Lung microvascular endothelial cell (primary cell): ENCODE measurements at regions not wholly inside any gene's neighbourhood (a gene's known extent, or its start where the extent isn't known, plus 50 kb on each side); places are given as distances from the start of the nearest gene placed in this dataset.
A peak's percentile ranks its signal among the peaks of the same experiment; 100 is the strongest.
"Not testable (repeated sequence)": the region's sequence is repeated elsewhere in the genome, so short reads cannot be mapped to it uniquely, and the experiment has no call there.

Source experiments
- DNase-seq, 2 donors: peaks; one replicate each; pipeline versions ENCODE4 v3.0.0 to v3.0.0-alpha.2; 2010; ENCODE audit warnings: low read depth in 2 of 2

DNA sequence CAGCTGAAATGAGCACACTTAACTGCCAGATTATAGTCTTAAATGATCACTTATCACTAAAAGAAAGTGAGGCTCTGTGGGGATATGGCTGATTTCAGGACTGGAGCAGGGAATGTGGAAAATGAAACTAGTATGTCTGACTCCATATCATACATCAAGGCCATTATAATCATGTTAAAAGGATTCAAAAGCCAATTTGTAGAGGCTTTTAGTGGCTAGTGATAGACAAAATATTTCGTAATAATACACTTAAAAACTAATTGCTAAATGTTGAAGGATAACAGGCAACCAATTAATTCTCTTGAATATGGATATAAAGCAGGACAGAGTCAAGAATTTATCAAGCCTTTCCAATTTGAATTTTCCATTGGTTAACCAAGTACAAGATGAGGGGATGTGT is 358.1 kb upstream of the NDST3 start:
- no peak for DNase-seq

DNA sequence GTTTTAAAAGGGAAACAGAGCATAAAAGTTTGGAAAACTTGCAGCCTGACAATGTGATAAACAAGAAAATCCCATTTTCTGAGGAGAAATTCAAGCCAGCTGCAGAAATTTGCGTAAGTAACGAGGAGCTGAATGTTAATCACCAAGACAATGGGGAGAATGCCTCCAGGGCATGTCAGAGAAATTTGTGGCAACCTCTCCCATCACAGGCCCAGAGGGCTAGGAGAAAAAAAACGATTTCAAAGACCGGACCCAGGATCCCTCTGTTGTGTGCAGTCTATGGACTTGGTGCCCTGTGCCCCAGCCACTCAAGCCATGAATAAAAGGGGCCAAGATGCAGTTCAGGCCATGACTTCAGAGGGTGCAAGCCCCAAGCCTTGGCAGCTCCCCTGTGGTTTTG is 355.4 kb upstream of the NDST3 start:
- no peak for DNase-seq

DNA sequence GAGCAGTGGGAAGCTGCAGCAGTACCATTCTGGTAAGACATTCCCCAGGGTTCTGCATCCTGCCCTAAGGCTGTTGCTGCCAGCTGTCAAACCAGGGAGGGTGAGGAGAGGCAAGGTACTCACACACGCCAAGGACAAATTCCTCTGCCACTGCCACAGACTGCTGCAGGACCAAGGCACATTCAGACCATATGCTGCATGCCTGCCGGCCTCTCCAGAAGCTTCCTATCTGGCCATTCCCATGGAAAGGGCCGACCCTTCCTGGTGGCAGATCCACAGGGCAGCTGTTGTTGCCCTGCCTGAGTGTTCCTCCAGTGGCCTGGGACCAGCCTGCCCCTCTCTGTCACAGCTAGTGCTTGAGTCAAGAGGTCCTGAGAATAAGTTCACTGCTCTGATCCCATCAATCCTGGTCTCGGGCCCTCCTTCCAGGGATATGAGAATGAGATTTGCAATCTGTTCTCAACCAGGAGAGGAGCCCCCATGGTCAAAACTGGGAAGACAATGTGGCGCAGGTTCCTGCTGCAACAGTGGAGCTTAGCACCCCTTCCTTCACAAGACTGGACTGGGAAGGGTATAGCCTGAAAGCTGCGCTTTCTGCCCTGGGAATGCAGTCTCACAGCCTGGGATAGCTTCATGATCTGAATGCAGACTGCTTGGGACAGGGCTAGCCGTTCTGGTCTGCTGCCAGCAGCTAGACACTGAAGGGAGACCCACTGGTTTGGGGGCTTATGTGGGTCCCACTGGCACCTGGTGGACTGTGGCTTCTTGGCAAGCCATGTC is 342.5 kb upstream of the NDST3 start:
- DNase-seq, result no peak

DNA sequence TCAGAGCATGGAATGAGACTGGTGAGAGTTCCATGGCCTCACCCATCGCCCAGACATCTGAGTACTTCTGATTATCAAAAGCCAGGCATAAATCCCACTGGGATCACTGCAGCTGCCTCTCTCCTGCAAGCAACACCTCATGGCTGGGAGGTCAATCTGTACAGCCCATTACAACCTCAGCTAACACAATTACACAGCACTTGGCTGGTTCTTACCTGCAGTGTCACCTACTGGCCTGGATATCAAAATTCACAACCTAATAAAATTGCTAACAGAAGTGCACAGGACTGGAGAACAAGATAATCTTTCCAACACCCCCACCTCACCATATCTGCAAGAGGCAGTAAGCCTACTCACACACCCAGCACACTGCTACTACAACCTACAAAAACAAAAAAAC is 341.7 kb upstream of the NDST3 start:
- DNase-seq, result no peak

DNA sequence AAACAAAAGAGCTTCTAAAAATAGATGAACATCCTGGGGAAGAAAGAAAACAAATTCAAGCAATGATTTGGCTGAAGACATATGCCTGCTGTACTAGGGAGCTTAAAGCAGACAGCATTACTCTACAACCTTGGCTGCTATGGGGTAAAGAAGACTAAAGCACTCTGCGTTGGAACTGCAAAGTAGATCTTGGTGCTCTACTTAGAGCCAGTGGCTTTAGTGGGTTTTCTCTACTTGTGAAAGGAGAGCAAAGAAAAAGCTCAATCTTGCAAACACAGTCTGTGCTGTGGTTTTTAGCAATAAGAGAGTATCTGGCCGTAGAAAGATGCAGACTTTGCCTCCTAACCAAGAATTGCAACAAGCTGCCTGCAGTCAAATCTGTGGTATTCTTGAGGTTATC is 334.7 kb upstream of the NDST3 start:
- no peak for DNase-seq

DNA sequence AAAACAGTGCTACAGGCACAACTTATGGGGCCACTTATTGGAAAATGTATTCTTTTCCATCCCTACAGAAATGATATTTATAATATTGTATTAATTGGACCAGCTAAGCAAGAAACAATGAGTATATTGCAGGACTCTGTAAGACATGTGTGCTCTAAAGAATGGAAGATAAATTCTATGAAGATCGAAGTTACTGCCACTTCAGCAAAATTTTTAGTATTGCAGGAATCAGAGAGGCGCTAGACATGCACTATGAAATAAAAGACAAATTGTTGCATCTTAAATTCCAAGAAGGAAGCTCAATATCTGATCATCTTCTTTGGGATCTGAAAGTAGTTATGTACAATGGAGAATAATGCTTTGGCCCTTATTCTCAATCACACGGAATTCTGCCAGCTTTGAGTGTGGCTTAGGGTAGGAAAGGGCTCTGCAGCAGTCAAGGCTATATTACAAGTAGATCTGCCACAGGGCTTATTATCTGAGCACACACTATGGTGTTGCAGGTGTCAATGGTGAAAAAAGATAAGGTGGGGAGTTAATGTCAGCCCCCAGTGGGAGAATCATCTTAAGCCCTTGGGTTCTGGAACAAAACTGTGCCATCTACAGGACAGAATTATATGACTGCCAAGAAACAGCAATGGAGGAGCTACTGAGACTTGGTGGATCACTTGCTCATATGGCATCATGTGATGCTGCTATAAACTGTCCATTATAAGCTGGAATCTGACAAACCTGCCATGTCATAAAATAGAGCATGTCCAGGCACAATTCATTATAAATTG is 334.0 kb upstream of the NDST3 start:
- DNase-seq, result peak in 1 of 2 donors; percentile 4

DNA sequence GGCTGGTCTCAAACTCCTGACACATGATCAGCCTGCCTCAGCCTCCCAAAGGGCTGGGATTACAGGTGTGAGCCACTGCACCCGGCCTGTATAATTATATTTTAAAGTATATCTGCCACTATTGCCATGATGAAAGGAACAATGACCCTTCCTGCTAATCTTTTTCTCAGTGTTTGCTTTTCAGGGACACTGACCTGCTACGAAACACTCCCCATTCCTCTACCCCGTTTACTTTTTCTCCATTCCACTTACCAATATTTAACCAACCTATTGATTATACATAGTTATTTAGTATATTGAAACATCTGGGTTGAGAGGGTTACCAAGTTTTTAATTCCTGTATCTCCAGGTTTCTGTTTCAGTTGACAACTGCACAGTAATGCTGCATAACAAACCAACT is 331.9 kb upstream of the NDST3 start:
- no peak for DNase-seq

DNA sequence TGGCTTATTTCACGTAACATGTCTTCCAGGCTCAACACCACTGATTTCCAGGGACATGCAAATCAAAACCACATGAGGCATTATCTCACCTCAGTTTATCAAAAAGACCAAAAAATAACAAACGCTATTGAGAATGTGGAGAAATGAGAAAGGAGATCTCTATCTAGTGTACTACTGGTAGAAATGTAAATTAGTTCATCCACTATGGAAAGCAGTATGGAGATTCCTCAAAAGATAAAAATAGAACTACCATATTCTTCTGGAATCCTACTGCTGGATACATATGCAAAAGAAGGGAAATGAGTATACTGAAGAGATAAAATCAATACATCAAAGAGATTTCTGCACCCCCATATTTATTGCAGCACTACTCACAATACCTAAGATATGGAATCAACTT is 329.6 kb upstream of the NDST3 start:
- DNase-seq, result no peak

DNA sequence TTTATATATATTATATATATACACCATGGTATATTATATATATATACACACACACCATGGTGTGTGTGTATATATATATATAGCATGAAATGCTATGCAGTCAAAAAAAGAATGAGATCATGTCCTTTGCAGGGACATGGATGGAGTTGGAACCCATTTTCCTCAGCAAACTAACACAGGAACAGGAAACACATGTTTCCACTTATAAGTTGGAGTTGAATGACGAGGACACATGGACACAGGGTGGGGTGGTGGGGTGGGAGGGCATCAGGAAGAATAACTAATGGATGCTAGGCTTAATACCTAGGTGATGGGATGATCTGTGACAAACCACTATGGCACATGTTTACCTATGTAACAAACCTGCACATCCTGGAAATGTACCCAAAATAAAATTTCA is 293.6 kb upstream of the NDST3 start:
- peak in 1 of 2 donors; percentile 7 for DNase-seq

DNA sequence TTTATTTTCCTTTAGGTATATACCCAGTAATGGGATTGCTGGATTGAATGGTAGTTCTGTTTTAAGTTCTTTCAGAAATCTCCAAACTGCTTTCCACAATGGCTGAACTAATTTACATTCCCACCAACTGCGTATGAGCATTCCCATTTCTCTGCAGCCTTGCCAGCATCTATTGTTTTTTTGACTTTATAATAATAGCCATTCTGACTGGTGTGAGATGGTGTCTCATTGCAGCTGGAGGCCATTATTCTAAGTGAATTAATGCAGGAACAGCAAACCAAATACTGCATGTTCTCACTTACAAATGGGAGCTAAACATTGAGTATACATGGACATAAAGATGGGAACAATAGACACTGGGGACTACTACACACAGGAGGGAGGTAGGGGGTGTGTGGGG is 288.9 kb upstream of the NDST3 start:
- DNase-seq, result not testable (repeated sequence)

DNA sequence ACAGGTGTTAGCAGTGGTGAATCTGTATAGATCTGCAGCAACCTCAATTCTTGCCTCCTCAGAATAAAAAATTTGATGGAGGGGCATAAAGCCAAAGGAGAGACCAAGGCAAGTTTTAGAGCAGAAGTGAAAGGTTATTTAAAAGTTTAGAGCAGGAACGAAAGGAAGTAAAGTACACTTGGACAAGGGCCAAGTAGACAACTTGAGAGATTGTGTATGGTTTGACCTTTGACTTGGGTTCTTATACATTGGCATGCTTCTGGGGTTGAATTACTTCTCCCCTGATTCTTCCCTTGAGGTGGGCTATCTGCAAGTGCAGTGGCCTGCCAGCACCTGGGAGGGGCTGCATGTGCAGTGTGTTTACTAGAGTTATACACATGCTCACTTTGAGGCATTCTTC is 278.8 kb upstream of the NDST3 start:
- no peak for DNase-seq

DNA sequence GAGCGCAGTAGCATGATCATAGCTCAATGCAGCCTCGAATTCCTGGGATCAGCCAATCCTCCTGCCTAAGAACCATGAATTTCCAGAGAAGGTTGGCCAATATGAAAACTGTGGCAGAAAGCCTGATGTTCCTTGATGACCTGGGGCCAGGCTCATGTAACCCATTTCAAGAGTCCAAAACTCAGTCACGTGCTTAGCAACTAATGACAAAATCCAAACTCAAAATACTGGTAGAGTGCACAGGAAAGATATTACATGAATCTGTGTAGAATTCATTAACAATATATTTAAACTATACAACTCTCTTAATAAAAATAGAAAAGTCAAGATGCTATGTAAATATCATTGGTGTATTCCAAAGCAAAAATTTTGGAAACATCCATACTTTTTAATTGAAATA is 265.7 kb upstream of the NDST3 start:
- no peak for DNase-seq

DNA sequence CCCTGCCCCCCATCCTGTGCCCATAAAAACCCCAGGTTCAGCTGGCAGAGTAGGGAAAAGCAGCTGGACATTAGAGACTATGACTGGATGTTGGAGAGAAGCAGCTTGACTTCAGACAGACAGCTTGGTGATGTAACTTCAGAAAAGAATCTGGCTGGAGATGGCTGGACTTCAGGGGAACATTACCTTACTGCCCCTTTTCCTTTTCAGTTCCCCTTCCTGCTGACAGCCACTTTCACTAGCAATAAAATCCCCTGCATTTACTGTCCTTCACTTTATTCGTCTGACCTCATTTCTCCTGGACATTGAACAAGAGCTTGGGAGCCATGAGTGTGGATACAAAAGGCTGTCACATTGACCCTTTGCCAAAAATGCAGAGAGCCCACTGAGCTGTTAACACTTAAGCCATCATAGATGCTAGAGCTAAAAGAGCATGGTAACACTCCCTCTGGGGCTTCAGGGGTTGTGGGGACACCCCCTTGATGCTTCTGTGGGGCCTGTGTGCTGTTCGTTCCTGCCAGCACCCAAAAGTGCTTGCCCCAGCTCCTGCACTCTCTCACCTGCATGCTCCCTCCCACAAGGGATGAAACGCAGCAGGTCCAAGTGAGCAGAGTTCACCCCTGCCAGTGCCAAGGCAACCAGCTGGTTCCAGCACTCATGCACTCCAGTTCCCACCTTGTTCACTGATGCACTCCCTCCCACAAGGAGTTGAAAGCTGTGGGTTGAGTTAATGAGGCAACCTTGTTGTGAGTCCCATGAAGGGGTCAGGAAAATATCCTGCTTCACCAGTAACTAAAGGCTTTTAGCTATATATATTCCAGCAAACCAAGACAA is 263.8 kb upstream of the NDST3 start:
- DNase-seq, result no peak

DNA sequence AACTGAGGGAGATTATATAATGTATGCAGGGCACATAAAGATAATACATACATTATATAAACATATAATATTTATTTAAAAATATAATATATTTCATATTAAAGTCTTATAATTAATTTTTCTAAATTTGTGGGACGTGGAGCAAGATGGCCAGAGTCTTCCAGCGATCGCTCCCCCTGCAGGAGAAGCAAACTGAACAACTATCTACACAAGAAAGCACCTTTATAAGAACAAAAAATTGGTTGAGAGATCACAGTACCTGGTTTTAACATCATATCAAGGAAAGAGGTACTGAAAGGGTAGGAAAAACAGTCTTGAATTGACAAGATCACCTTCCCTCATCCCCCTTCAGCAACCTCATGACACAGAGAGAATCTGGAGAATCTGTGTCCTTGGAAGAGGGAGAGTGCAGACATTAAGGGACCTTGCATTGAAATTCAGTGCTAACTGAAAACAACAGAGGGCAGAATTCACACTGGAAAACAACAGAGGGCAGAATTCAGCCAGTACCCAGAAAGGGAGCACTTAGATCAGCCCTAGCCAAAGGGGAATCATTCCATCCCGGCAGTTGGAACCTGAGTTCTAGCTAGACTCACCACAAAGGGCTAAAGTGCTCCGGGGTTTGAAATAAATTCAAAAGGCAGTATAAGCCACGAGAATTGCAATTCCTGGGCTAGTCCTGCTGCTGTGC is 262.5 kb upstream of the NDST3 start:
- no peak for DNase-seq

DNA sequence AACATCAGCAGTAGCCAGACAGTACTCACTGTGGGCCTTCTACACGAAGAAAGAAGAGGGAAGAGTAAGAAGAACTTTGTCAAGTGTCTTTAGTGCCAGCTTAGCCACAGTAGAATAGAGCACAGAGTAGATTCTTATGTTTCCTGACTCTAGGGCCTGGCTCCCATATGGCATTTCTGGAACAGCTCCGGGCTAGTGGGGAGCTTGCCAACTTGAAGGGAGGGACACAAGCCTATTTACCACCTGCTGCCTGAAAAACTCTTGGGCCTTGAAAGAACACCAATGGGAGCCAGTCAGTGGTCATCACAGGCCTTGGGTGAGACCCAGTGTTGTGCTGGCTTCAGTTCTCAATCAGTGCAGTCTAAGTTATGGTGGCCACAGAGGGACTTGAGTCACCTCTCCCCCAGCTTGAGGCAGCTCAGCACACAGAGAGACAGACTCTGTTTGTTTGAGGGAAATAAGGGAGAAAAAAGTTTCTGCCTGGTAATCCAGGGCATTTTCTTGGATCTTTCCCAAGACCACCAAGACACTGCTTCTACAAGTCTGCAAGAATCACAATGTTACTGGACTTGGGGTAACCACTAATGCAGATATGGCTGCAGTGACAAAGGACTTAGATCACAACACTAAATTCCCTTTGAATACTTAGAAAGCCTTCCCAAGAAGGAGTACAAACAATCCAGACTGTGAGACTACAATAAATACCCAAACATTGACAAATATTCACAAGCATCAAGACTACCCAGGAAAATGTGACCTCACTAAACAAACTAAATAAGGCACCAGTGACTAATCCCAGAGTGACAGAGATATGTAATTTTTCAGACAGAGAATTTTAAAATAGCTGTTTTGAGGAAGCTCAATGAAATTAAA is 261.0 kb upstream of the NDST3 start:
- no peak for DNase-seq

DNA sequence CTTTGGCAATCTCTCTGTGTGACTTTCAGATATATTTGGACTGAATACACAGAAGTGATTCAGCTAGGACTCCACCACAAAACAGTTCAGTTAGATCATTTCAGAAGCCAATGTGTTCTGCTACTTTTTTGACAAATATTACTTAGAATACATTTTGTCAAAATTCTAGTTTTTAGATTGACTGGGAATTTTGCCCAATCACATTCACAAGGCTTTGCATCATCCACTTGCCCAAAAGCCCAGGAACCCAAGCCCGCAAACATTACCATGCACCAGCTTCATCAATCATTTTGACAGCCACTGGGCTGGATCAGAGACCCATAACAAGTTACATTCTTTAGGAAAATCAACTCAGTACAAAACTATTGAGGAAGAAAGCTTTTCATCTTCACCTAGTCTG is 256.6 kb upstream of the NDST3 start:
- no peak for DNase-seq

DNA sequence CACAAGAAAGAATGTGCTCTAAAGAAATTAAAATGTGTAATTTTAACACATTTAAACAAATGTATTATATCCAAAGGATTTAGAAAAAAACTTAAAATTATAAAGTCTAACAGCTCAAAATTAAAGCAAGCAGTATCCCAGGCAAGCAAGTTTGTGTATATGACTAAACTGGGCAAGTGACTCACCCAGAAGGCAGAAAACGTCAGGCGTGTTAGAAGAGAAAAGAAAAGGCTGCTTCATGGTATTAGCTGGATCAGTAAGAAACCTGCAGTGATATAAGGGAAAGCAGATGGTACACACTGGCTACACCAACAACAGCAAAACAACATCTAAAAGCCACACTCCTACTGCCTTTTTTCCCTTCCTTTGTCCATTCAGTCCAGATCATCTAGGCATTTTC is 250.6 kb upstream of the NDST3 start:
- no peak for DNase-seq

DNA sequence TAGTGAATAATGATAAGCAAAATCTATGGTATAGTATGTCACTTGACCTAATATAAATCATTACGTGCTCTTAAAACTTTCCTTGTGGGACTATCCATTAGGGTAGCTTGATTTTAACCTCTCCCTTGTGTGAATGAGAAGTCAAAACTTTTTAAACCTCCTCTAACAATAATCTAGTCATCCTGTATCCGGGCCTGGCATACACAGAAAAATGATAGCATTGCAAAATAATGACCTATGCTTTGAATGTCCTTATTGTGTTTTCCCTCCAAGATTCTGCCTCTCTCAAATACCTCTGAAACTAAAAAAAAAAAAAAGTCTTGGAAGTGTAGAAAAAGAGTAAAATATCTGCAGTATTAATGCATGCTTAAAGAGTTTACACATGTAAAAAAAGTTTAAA is 250.0 kb upstream of the NDST3 start:
- no peak for DNase-seq

DNA sequence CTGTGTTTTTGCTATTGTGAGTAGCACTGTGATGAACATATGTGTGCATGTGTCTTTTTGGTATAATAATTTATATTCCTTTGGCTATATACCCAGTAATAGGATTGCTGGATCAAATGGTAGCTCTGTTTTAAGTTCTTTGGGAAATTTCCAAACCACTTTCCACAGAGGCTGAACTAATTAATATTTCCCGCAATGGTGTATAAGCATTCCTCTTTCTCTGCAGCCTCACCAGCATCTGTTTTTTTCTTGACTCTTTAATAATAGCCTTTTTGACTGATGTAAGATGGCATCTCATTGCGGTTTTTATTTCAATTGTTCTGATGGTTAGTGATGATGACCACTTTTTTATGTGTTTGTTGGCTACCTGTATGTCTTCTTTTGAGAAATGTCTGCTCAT is 247.7 kb upstream of the NDST3 start:
- no peak for DNase-seq

DNA sequence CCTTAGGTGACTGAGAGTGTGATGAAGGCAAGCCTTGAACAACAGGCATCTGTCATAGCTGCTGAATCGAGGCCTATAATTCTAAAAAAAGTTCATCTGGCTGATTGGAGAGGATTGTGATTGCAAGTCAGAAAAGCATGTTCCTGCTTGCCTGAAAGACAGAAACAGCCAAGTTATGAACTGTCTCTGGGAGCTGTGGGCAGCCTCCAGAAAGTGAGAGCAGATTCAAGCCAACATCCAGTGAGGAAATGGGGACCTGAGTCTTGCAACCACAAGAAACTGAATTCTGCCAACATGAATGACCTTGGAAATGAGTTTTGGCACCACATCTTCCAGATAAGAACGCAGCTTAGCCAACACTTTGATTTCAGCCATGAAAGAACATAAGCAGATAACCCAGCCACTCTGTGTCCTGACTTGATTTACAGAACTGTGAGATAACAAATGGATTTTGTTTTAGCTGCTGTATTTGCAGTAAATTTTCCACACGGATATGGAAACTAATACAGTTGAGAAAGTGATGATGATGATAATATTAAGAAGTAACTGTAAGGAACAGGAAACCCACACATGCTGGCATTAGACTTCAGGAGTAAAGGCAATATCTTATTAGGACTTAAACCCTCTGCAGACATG is 240.3 kb upstream of the NDST3 start:
- no peak for DNase-seq
